Breast epithelium (tissue), 3 donors: ENCODE measurements at regions not wholly inside any gene's neighbourhood (a gene's known extent, or its start where the extent isn't known, plus 50 kb on each side); places are given as distances from the start of the nearest gene placed in this dataset.

Experiments
- POLR2A ChIP-seq: fragments of 450-650 bp; IDR thresholded peaks from one replicate; pipeline ENCODE4 v1.6.1; 2016; ENCODE audit warnings: antibody characterized with exemption, mild to moderate bottlenecking, moderate library complexity
- POLR2AphosphoS5 ChIP-seq, 3 donors: sonication (generic); formaldehyde crosslinking; IDR thresholded peaks; one replicate each; pipeline ENCODE4 v1.6.1; 2017; ENCODE audit warnings: antibody characterized with exemption in 3 of 3
- TF ChIP-seq, protein P1 (sequence below), 3 donors: fragments of 450-650 bp; IDR thresholded peaks; one replicate each; pipeline ENCODE4 v1.5.1; 2016 to 2017; ENCODE audit warnings: antibody characterized with exemption in 3 of 3, mild to moderate bottlenecking in 3 of 3, moderate library complexity in 3 of 3

DNA sequence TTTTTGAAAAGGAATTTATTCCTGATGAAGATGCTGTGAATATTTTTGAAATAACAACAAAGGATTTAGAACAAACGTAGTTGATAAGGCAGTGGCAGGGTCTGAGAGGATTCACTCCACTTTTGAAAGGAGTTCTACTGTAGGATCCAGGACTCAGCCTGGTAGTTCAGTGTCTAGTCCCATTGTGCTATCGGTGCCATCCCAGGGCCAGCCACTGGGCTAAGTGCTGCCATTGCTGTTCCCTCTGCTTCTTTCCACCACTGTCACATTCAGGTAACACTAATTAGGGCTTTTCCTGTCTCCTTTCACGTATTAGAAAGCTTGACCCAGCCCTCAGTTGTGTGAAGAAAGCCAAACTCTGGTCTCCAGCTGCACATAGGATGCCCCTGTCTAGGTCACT lies 177.3 kb downstream of the TEX36 start:
- TF ChIP-seq, protein P1, sequence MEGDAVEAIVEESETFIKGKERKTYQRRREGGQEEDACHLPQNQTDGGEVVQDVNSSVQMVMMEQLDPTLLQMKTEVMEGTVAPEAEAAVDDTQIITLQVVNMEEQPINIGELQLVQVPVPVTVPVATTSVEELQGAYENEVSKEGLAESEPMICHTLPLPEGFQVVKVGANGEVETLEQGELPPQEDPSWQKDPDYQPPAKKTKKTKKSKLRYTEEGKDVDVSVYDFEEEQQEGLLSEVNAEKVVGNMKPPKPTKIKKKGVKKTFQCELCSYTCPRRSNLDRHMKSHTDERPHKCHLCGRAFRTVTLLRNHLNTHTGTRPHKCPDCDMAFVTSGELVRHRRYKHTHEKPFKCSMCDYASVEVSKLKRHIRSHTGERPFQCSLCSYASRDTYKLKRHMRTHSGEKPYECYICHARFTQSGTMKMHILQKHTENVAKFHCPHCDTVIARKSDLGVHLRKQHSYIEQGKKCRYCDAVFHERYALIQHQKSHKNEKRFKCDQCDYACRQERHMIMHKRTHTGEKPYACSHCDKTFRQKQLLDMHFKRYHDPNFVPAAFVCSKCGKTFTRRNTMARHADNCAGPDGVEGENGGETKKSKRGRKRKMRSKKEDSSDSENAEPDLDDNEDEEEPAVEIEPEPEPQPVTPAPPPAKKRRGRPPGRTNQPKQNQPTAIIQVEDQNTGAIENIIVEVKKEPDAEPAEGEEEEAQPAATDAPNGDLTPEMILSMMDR (IDR thresholded peaks at IDR 0.05): no peak
- TF ChIP-seq POLR2A: no peak
- no peak for TF ChIP-seq POLR2AphosphoS5 (IDR thresholded peaks at IDR 0.05)
